Neural cell (in vitro differentiated cells): ENCODE measurements at regions not wholly inside any gene's neighbourhood (a gene's known extent, or its start where the extent isn't known, plus 50 kb on each side); places are given as distances from the start of the nearest gene placed in this dataset.

ENCODE experiments used
- H2AFZ ChIP-seq: fragments of 200-600, 300-800 bp; sonication (generic), shearing (Covaris generic); 2 replicates; pipeline ENCODE4 v1.6.0; 2014; ENCODE audit warnings: low read depth, mild to moderate bottlenecking, antibody characterized with exemption, low read length, moderate library complexity
- H3F3A ChIP-seq: fragments of 200-600 bp; shearing (Covaris generic); 2 replicates; pipeline ENCODE4 v1.6.1; 2016; ENCODE audit warnings: mild to moderate bottlenecking, moderate library complexity, mixed read lengths, antibody characterized with exemption, low read length; ENCODE audit not compliant: insufficient read depth, poor library complexity, severe bottlenecking
- H3K27ac ChIP-seq: fragments of 200-600, 300-800 bp; sonication (generic), shearing (Covaris generic); 2 replicates; pipeline ENCODE4 v1.5.1; 2014; ENCODE audit warnings: mild to moderate bottlenecking, low read length, moderate library complexity
- H3K27me3 ChIP-seq: fragments of 300-800, 200-600 bp; sonication (generic), shearing (Covaris generic); 2 replicates; pipeline ENCODE4 v1.6.0; 2014; ENCODE audit warnings: mild to moderate bottlenecking, low read depth, low read length, moderate library complexity; ENCODE audit not compliant: insufficient read depth
- H3K36me3 ChIP-seq: fragments of 300-800, 200-600 bp; sonication (generic), shearing (Covaris generic); 2 replicates; pipeline ENCODE4 v1.5.1; 2014; ENCODE audit warnings: mild to moderate bottlenecking, antibody characterized with exemption, low read length, moderate library complexity; ENCODE audit not compliant: insufficient read depth
- H3K4me2 ChIP-seq: fragments of 300-800, 200-600 bp; sonication (generic), shearing (Covaris generic); 2 replicates; pipeline ENCODE4 v1.6.0; 2014; ENCODE audit warnings: mild to moderate bottlenecking, low read length
- H3K4me3 ChIP-seq: fragments of 300-800, 200-600 bp; sonication (generic), shearing (Covaris generic); 2 replicates; pipeline ENCODE4 v1.5.1; 2014; ENCODE audit warnings: mild to moderate bottlenecking, low read length, moderate library complexity
- H3K79me2 ChIP-seq: fragments of 200-600 bp; shearing (Covaris generic); replicated peaks from 2 replicates; pipeline ENCODE4 v1.6.0; 2014; ENCODE audit warnings: mild to moderate bottlenecking, low read length, moderate library complexity; ENCODE audit not compliant: insufficient read depth
- H3K9ac ChIP-seq: fragments of 300-800, 200-600 bp; sonication (generic), shearing (Covaris generic); 2 replicates; pipeline ENCODE4 v1.6.1; 2016; ENCODE audit warnings: mild to moderate bottlenecking, low read length, mixed read lengths
- H3K9me2 ChIP-seq: fragments of 200-600 bp; shearing (Covaris generic); 2 replicates; pipeline ENCODE4 v1.6.1; 2016; ENCODE audit warnings: mild to moderate bottlenecking, low read length, mixed read lengths; ENCODE audit not compliant: insufficient read depth
- H3K9me3 ChIP-seq: fragments of 200-600, 300-800 bp; sonication (generic), shearing (Covaris generic); 2 replicates; pipeline ENCODE4 v1.6.1; 2016; ENCODE audit warnings: mild to moderate bottlenecking, mixed run types, low read length, moderate library complexity, mixed read lengths
- H4K20me1 ChIP-seq: fragments of 200-600 bp; shearing (Covaris generic); 2 replicates; pipeline ENCODE4 v1.6.1; 2016; ENCODE audit warnings: mild to moderate bottlenecking, mixed run types; ENCODE audit not compliant: insufficient read depth
- EP300 ChIP-seq: fragments of 450-650 bp; conservative IDR thresholded peaks from 2 replicates; pipeline ENCODE4 v1.6.1; 2014; ENCODE audit warnings: antibody characterized with exemption, mild to moderate bottlenecking, moderate library complexity; ENCODE audit not compliant: poor library complexity, severe bottlenecking
- EZH2 ChIP-seq: fragments of 200-600, 300-800 bp; shearing (Covaris generic), sonication (generic); IDR thresholded peaks from 2 replicates; pipeline ENCODE4 v1.6.1; 2014; ENCODE audit warnings: antibody characterized with exemption, low read length, borderline replicate concordance, mild to moderate bottlenecking; ENCODE audit not compliant: insufficient read depth, poor library complexity, severe bottlenecking
- MXI1 ChIP-seq: fragments of 450-650 bp; conservative IDR thresholded peaks from 2 replicates; pipeline ENCODE4 v1.6.1; 2014; ENCODE audit warnings: antibody characterized with exemption, mild to moderate bottlenecking; ENCODE audit not compliant: poor library complexity, severe bottlenecking
- POLR2AphosphoS5 ChIP-seq: IDR thresholded peaks from 2 replicates; pipeline ENCODE4 v1.6.1; 2012
- RAD21 ChIP-seq: fragments of 450-650 bp; conservative IDR thresholded peaks from 2 replicates; pipeline ENCODE4 v1.6.1; 2014; ENCODE audit warnings: antibody characterized with exemption, mild to moderate bottlenecking, moderate library complexity
- REST ChIP-seq: IDR thresholded peaks from 2 replicates; pipeline ENCODE4 v1.6.1; 2012; ENCODE audit warnings: borderline replicate concordance
- SMC3 ChIP-seq: fragments of 450-650 bp; conservative IDR thresholded peaks from 2 replicates; pipeline ENCODE4 v1.6.1; 2014; ENCODE audit warnings: antibody characterized with exemption, mild to moderate bottlenecking, moderate library complexity; ENCODE audit not compliant: poor library complexity
- TAF1 ChIP-seq: IDR thresholded peaks from 2 replicates; pipeline ENCODE4 v1.6.1; 2012; ENCODE audit warnings: low read depth
- small RNA-seq, 3 experiments: library from RNA; depleted of rRNA; stranded (forward); fragments of <200 nt; gene quantifications; one replicate each; pipeline ENCODE3, GENCODE V24; 2012
- TF ChIP-seq, protein P1 (sequence below): fragments of 450-650 bp; IDR thresholded peaks from 2 replicates; pipeline ENCODE4 v1.5.1; 2014; ENCODE audit warnings: antibody characterized with exemption, mild to moderate bottlenecking, moderate library complexity; ENCODE audit not compliant: poor library complexity, severe bottlenecking

GRCh38 chr19:34120846-34121639 lies 51.3 kb upstream of the LSM14A start:
- H3K27me3 ChIP-seq = no peaks in the 10 kb centered on the region
- H3K9me3 ChIP-seq = no peaks in the 10 kb centered on the region
- no peaks in the 10 kb centered on the region for H3K79me2 ChIP-seq
- H4K20me1 ChIP-seq = no peaks in the 10 kb centered on the region
- H3K9me2 ChIP-seq = no peaks in the 10 kb centered on the region
- no peak overlapping the region for H3K4me2 ChIP-seq
- H3K9ac ChIP-seq = no peak overlapping the region
- no peaks in the 10 kb centered on the region for H3K36me3 ChIP-seq
- H3F3A ChIP-seq = no peaks in the 10 kb centered on the region
- no peak overlapping the region for H2AFZ ChIP-seq
- no peak overlapping the region for H3K27ac ChIP-seq
- H3K4me3 ChIP-seq = no peak overlapping the region
- no peak for TF ChIP-seq RAD21
- no peak for TF ChIP-seq EZH2
- TF ChIP-seq, protein P1, sequence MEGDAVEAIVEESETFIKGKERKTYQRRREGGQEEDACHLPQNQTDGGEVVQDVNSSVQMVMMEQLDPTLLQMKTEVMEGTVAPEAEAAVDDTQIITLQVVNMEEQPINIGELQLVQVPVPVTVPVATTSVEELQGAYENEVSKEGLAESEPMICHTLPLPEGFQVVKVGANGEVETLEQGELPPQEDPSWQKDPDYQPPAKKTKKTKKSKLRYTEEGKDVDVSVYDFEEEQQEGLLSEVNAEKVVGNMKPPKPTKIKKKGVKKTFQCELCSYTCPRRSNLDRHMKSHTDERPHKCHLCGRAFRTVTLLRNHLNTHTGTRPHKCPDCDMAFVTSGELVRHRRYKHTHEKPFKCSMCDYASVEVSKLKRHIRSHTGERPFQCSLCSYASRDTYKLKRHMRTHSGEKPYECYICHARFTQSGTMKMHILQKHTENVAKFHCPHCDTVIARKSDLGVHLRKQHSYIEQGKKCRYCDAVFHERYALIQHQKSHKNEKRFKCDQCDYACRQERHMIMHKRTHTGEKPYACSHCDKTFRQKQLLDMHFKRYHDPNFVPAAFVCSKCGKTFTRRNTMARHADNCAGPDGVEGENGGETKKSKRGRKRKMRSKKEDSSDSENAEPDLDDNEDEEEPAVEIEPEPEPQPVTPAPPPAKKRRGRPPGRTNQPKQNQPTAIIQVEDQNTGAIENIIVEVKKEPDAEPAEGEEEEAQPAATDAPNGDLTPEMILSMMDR = no peak
- no peak for TF ChIP-seq TAF1
- TF ChIP-seq REST = no peak
- no peak for TF ChIP-seq POLR2AphosphoS5
- TF ChIP-seq EP300 = no peak
- no peak for TF ChIP-seq SMC3
- TF ChIP-seq MXI1 = no peak

Small RNA genes in the stretch of these regions (small RNA-seq; reads per million reads assigned to genes)
- gene RN7SL150P = 0 reads per million in 3 experiments
- gene RPS4XP23 = 0 reads per million in 3 experiments
